Endodermal cell (in vitro differentiated cells): ENCODE measurements at regions not wholly inside any gene's neighbourhood (a gene's known extent, or its start where the extent isn't known, plus 50 kb on each side); places are given as distances from the start of the nearest gene placed in this dataset.

Source experiments
- DNase-seq: peaks from one replicate; pipeline ENCODE4 v3.0.0-alpha.2; 2017
- H3K27ac ChIP-seq: 2 replicates; pipeline ENCODE4 v1.5.1; 2013; ENCODE audit warnings: mild to moderate bottlenecking, low read depth, low read length, moderate library complexity
- H3K27me3 ChIP-seq: 2 replicates; pipeline ENCODE4 v1.6.1; 2013; ENCODE audit warnings: mild to moderate bottlenecking, low read length, moderate library complexity; ENCODE audit not compliant: insufficient read depth, control insufficient read depth, poor library complexity, severe bottlenecking
- H3K36me3 ChIP-seq: 2 replicates; pipeline ENCODE4 v1.7.0; 2013; ENCODE audit warnings: mild to moderate bottlenecking, low read length, moderate library complexity; ENCODE audit not compliant: control insufficient read depth, insufficient read depth
- H3K4me1 ChIP-seq: one replicate; pipeline ENCODE4 v1.7.0; 2013; ENCODE audit warnings: low read length; ENCODE audit not compliant: control insufficient read depth, insufficient read depth
- H3K4me3 ChIP-seq: 2 replicates; pipeline ENCODE4 v1.5.1; 2013; ENCODE audit warnings: mild to moderate bottlenecking, low read length, moderate library complexity
- H3K9ac ChIP-seq: 2 replicates; pipeline ENCODE4 v1.6.1; 2013; ENCODE audit warnings: mild to moderate bottlenecking, low read length, moderate library complexity; ENCODE audit not compliant: poor library complexity, severe bottlenecking; ENCODE audit errors: extremely low read depth
- H3K9me3 ChIP-seq: 2 replicates; pipeline ENCODE4 v1.6.1; 2013; ENCODE audit warnings: mild to moderate bottlenecking, low read length, moderate library complexity; ENCODE audit not compliant: control insufficient read depth
- H3K27ac Mint-ChIP-seq: 2 replicates; pipeline ENCODE4 v1.8.0; 2020; ENCODE audit warnings: mixed read lengths
- H3K27me3 Mint-ChIP-seq: 2 replicates; pipeline ENCODE4 v1.8.0; 2021; ENCODE audit warnings: mild to moderate bottlenecking, mixed read lengths; ENCODE audit not compliant: insufficient read depth
- H3K36me3 Mint-ChIP-seq: 2 replicates; pipeline ENCODE4 v1.8.0; 2020; ENCODE audit warnings: low read depth, mixed read lengths
- H3K4me1 Mint-ChIP-seq: 2 replicates; pipeline ENCODE4 v1.8.0; 2020; ENCODE audit warnings: mixed read lengths
- H3K4me3 Mint-ChIP-seq: 2 replicates; pipeline ENCODE4 v1.8.0; 2020; ENCODE audit warnings: mild to moderate bottlenecking, moderate library complexity, mixed read lengths
- H3K9me3 Mint-ChIP-seq: 2 replicates; pipeline ENCODE4 v1.8.0; 2020; ENCODE audit warnings: mild to moderate bottlenecking, mixed read lengths
- CTCF ChIP-seq: fragments of 200-600 bp; sonication (generic); conservative IDR thresholded peaks from 2 replicates; pipeline ENCODE4 v1.5.0; 2021; ENCODE audit warnings: antibody characterized with exemption, mild to moderate bottlenecking
- WGBS, 2 experiments: methylation state at CpG; one replicate each; pipeline versions ENCODE4 v1.1.5 to v1.1.7; 2013; ENCODE audit warnings: missing lambda C conversion rate in 2 of 2, mixed read lengths in 1 of 2; ENCODE audit not compliant: insufficient coverage in 1 of 2, insufficient read length in 1 of 2; 5-methylcytosine and 5-hydroxymethylcytosine counted together

- Histone ChIP-seq H3K36me3 (no peaks in the 10 kb centered on the region), H3K9me3 (no peaks in the 10 kb centered on the region), H3K4me1 (no peaks in the 10 kb centered on the region), H3K9ac (no peak overlapping the region), H3K27me3 (no peaks in the 10 kb centered on the region), H3K27ac (no peak overlapping the region), H3K4me3 (no peak overlapping the region)
- Mint-ChIP-seq H3K27ac (peak overlapping the region; percentile 30), H3K27me3 (no peaks in the 10 kb centered on the region), H3K36me3 (no peaks in the 10 kb centered on the region), H3K4me3 (no peak overlapping the region), H3K4me1 (peaks cover 8% of the 10 kb centered on the region), H3K9me3 (no peaks in the 10 kb centered on the region)
- WGBS, 2 experiments: 81% methylated on average over 6 of the region's 6 CpGs; no CpG with 5 or more reads in 1 of the 2 experiments
- no peak for TF ChIP-seq CTCF
- DNase-seq: peak; percentile 52
These were observed 121.0 kb upstream of the PARD3 start for GRCh38 chr10:34936061-34936460.

GRCh38 chr10:34933676-34934075, 118.6 kb upstream of the PARD3 start:
- peak; percentile 74 for DNase-seq
- Histone ChIP-seq H3K36me3 (no peaks in the 10 kb centered on the region), H3K9ac (no peak overlapping the region), H3K4me3 (no peak overlapping the region), H3K4me1 (no peaks in the 10 kb centered on the region), H3K27me3 (no peaks in the 10 kb centered on the region), H3K9me3 (no peaks in the 10 kb centered on the region), H3K27ac (no peak overlapping the region)
- no peaks in the 10 kb centered on the region for H3K36me3 Mint-ChIP-seq
- H3K27me3 Mint-ChIP-seq: no peaks in the 10 kb centered on the region
- H3K4me1 Mint-ChIP-seq: peaks cover 8% of the 10 kb centered on the region
- H3K4me3 Mint-ChIP-seq: no peak overlapping the region
- no peak for TF ChIP-seq CTCF
- no peaks in the 10 kb centered on the region for H3K9me3 Mint-ChIP-seq
- no peak overlapping the region for H3K27ac Mint-ChIP-seq
- WGBS, 2 experiments: 67 to 89% methylated on average over 6 to 9 of the region's 9 CpGs

GRCh38 chr10:34932235-34932634, 117.1 kb upstream of the PARD3 start:
- no peaks in the 10 kb centered on the region for H3K36me3 ChIP-seq
- Mint-ChIP-seq H3K4me3 (no peak overlapping the region), H3K9me3 (no peaks in the 10 kb centered on the region), H3K36me3 (no peaks in the 10 kb centered on the region), H3K27me3 (no peaks in the 10 kb centered on the region), H3K4me1 (peaks cover 5% of the 10 kb centered on the region), H3K27ac (no peak overlapping the region)
- WGBS, 2 experiments: 94 to 96% methylated on average over 12 of the region's 12 CpGs
- H3K4me1 ChIP-seq: no peaks in the 10 kb centered on the region
- H3K27me3 ChIP-seq: no peaks in the 10 kb centered on the region
- no peaks in the 10 kb centered on the region for H3K9me3 ChIP-seq
- no peak overlapping the region for H3K27ac ChIP-seq
- TF ChIP-seq CTCF: no peak
- no peak for DNase-seq
- no peak overlapping the region for H3K9ac ChIP-seq
- H3K4me3 ChIP-seq: no peak overlapping the region
